Uterus (tissue), 2 donors: ENCODE measurements at regions not wholly inside any gene's neighbourhood (a gene's known extent, or its start where the extent isn't known, plus 50 kb on each side); places are given as distances from the start of the nearest gene placed in this dataset.

Source experiments
- POLR2A ChIP-seq, 2 donors: fragments of 450-650 bp; IDR thresholded peaks; one replicate each; pipeline ENCODE4 v1.6.1; 2016; ENCODE audit warnings: antibody characterized with exemption in 2 of 2, mild to moderate bottlenecking in 1 of 2, moderate library complexity in 1 of 2
- TF ChIP-seq, protein P1 (sequence below), 4 experiments: fragments of 200-600 bp in 2 of 4; fragments of 450-650 bp in 2 of 4; sonication (generic) in 2 of 4; IDR thresholded peaks; one replicate each; pipeline ENCODE4 v1.5.1; 2016 to 2019; ENCODE audit warnings: antibody characterized with exemption in 4 of 4, mild to moderate bottlenecking in 2 of 4, moderate library complexity in 1 of 4

DNA sequence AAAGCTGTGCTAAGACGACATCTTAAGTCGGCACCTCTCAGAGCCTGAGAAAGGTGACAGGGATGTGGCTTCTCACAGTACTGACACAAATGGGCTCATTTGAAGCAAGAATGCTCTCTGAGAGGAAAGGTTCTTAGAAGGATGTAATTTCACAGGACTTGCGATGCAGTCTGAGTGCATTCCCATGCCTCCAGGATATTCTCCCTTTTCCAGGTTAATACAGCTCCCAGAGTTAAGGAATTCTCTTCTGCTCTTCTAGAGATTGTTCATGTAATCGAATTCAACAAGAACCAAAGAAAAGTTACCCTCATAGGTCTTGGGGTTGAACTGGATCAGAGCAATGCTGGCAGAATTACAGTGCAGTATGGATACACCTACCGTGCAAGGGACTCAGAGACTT is 131.0 kb downstream of the GALR1 start:
- TF ChIP-seq, protein P1, sequence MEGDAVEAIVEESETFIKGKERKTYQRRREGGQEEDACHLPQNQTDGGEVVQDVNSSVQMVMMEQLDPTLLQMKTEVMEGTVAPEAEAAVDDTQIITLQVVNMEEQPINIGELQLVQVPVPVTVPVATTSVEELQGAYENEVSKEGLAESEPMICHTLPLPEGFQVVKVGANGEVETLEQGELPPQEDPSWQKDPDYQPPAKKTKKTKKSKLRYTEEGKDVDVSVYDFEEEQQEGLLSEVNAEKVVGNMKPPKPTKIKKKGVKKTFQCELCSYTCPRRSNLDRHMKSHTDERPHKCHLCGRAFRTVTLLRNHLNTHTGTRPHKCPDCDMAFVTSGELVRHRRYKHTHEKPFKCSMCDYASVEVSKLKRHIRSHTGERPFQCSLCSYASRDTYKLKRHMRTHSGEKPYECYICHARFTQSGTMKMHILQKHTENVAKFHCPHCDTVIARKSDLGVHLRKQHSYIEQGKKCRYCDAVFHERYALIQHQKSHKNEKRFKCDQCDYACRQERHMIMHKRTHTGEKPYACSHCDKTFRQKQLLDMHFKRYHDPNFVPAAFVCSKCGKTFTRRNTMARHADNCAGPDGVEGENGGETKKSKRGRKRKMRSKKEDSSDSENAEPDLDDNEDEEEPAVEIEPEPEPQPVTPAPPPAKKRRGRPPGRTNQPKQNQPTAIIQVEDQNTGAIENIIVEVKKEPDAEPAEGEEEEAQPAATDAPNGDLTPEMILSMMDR (IDR thresholded peaks at IDR 0.05), result no peak
- no peak for TF ChIP-seq POLR2A (IDR thresholded peaks at IDR 0.05)
